ENCODE measurements at regions not wholly inside any gene's neighbourhood (a gene's known extent, or its start where the extent isn't known, plus 50 kb on each side); places are given as distances from the start of the nearest gene placed in this dataset.

GRCh38 chr15:69573815-69574475 lies 121.3 kb downstream of the RPLP1 start:
- TF ChIP-seq, protein P1, sequence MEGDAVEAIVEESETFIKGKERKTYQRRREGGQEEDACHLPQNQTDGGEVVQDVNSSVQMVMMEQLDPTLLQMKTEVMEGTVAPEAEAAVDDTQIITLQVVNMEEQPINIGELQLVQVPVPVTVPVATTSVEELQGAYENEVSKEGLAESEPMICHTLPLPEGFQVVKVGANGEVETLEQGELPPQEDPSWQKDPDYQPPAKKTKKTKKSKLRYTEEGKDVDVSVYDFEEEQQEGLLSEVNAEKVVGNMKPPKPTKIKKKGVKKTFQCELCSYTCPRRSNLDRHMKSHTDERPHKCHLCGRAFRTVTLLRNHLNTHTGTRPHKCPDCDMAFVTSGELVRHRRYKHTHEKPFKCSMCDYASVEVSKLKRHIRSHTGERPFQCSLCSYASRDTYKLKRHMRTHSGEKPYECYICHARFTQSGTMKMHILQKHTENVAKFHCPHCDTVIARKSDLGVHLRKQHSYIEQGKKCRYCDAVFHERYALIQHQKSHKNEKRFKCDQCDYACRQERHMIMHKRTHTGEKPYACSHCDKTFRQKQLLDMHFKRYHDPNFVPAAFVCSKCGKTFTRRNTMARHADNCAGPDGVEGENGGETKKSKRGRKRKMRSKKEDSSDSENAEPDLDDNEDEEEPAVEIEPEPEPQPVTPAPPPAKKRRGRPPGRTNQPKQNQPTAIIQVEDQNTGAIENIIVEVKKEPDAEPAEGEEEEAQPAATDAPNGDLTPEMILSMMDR (IDR thresholded peaks at IDR 0.05), result no peak
- no peak for TF ChIP-seq POLR2A (IDR thresholded peaks at IDR 0.05)

Measured in gastroesophageal sphincter (tissue), 3 donors.